ENCODE measurements at regions not wholly inside any gene's neighbourhood (a gene's known extent, or its start where the extent isn't known, plus 50 kb on each side); places are given as distances from the start of the nearest gene placed in this dataset.

- no peak overlapping the region for H3K4me3 ChIP-seq (ENCODE audit: low read length)
- TF ChIP-seq ZNF274 (IDR thresholded peaks at IDR 0.05; ENCODE audit: low read depth, low read length): no peak
Observed at GRCh38 chr10:107813451-107814162, 649.1 kb upstream of the SORCS1 start.

- no peak for TF ChIP-seq ZNF274 (IDR thresholded peaks at IDR 0.05; ENCODE audit: low read depth, low read length)
- H3K4me3 ChIP-seq (ENCODE audit: low read length): no peak overlapping the region
Observed at GRCh38 chr10:107809889-107810288, 645.4 kb upstream of the SORCS1 start.

- TF ChIP-seq ZNF274 (IDR thresholded peaks at IDR 0.05; ENCODE audit: low read depth, low read length): no peak
Observed at GRCh38 chr10:107807836-107808235, 643.3 kb upstream of the SORCS1 start.

GRCh38 chr10:107806026-107806425 is 641.5 kb upstream of the SORCS1 start:
- TF ChIP-seq ZNF274 (IDR thresholded peaks at IDR 0.05; ENCODE audit: low read depth, low read length): no peak
- no peak overlapping the region for H3K4me3 ChIP-seq (ENCODE audit: low read length)

More at GRCh38 chr10:107807836-107808235, 643.3 kb upstream of the SORCS1 start:
- H3K4me3 ChIP-seq (ENCODE audit: low read length): no peak overlapping the region

GRCh38 chr10:107803546-107803945 is 639.0 kb upstream of the SORCS1 start:
- no peak overlapping the region for H3K4me3 ChIP-seq (ENCODE audit: low read length)
- no peak for TF ChIP-seq ZNF274 (IDR thresholded peaks at IDR 0.05; ENCODE audit: low read depth, low read length)

- TF ChIP-seq ZNF274 (IDR thresholded peaks at IDR 0.05; ENCODE audit: low read depth, low read length): no peak
- H3K4me3 ChIP-seq (ENCODE audit: low read length): no peak overlapping the region
Observed at GRCh38 chr10:107800061-107800460, 635.6 kb upstream of the SORCS1 start.

GRCh38 chr10:107790271-107790670 is 625.8 kb upstream of the SORCS1 start:
- no peak for TF ChIP-seq ZNF274 (IDR thresholded peaks at IDR 0.05; ENCODE audit: low read depth, low read length)
- H3K4me3 ChIP-seq (ENCODE audit: low read length): no peak overlapping the region

GRCh38 chr10:107771066-107771465 is 606.6 kb upstream of the SORCS1 start:
- TF ChIP-seq ZNF274 (IDR thresholded peaks at IDR 0.05; ENCODE audit: low read depth, low read length): no peak
- H3K4me3 ChIP-seq (ENCODE audit: low read length): no peak overlapping the region

GRCh38 chr10:107767185-107767584 is 602.7 kb upstream of the SORCS1 start:
- no peak overlapping the region for H3K4me3 ChIP-seq (ENCODE audit: low read length)
- no peak for TF ChIP-seq ZNF274 (IDR thresholded peaks at IDR 0.05; ENCODE audit: low read depth, low read length)

GRCh38 chr10:107754814-107755213 is 590.3 kb upstream of the SORCS1 start:
- no peak overlapping the region for H3K4me3 ChIP-seq (ENCODE audit: low read length)
- no peak for TF ChIP-seq ZNF274 (IDR thresholded peaks at IDR 0.05; ENCODE audit: low read depth, low read length)

- no peak for TF ChIP-seq ZNF274 (IDR thresholded peaks at IDR 0.05; ENCODE audit: low read depth, low read length)
- H3K4me3 ChIP-seq (ENCODE audit: low read length): no peak overlapping the region
Observed at GRCh38 chr10:107749235-107749634, 584.7 kb upstream of the SORCS1 start.

GRCh38 chr10:107747851-107748250 is 583.3 kb upstream of the SORCS1 start:
- no peak overlapping the region for H3K4me3 ChIP-seq (ENCODE audit: low read length)
- no peak for TF ChIP-seq ZNF274 (IDR thresholded peaks at IDR 0.05; ENCODE audit: low read depth, low read length)

- no peak overlapping the region for H3K4me3 ChIP-seq (ENCODE audit: low read length)
- TF ChIP-seq ZNF274 (IDR thresholded peaks at IDR 0.05; ENCODE audit: low read depth, low read length): no peak
Observed at GRCh38 chr10:107741971-107742370, 577.5 kb upstream of the SORCS1 start.

GRCh38 chr10:107740962-107741690 is 576.6 kb upstream of the SORCS1 start:
- no peak for TF ChIP-seq ZNF274 (IDR thresholded peaks at IDR 0.05; ENCODE audit: low read depth, low read length)
- no peak overlapping the region; the same call in 1 of the 2 replicates for H3K4me3 ChIP-seq (ENCODE audit: low read length)

GRCh38 chr10:107739951-107740350 is 575.4 kb upstream of the SORCS1 start:
- H3K4me3 ChIP-seq (ENCODE audit: low read length): no peak overlapping the region
- TF ChIP-seq ZNF274 (IDR thresholded peaks at IDR 0.05; ENCODE audit: low read depth, low read length): no peak

Measured in GM08714 (cell line).